Left kidney (tissue), 1 donor: ENCODE measurements at regions not wholly inside any gene's neighbourhood (a gene's known extent, or its start where the extent isn't known, plus 50 kb on each side); places are given as distances from the start of the nearest gene placed in this dataset.
"Not testable (repeated sequence)": the region's sequence is repeated elsewhere in the genome, so short reads cannot be mapped to it uniquely, and the experiment has no call there.

Source experiments
- DNase-seq: peaks from one replicate; pipeline ENCODE4 v3.0.0-alpha.2; 2013

GRCh38 chr10:108663587-108663986 is 1259.7 kb downstream of the XPNPEP1 start:
- no peak for DNase-seq

DNA sequence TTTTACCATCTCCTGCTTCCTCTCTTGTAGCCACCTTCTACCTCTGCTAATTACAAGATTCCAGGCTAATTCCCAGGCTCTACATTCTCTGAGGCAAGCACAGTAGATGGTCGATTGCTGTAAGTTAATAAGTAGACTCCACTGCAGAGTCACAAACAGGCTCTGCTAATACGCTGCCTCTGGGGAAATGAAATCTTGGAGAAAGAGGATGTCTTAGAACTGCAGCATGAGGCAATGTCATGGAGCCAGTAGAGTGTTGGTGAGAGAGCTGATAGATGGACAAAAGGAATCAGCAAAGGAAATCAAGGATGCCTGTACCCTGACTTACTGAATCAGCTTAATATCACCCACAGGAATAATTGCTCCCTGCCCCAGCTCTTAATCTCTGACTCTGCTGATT is 1260.3 kb downstream of the XPNPEP1 start:
- no peak for DNase-seq

- DNase-seq = no peak
Measured at GRCh38 chr10:108655057-108655456, 1268.3 kb downstream of the XPNPEP1 start.

GRCh38 chr10:108653531-108653930 is 1269.8 kb downstream of the XPNPEP1 start:
- no peak for DNase-seq

DNA sequence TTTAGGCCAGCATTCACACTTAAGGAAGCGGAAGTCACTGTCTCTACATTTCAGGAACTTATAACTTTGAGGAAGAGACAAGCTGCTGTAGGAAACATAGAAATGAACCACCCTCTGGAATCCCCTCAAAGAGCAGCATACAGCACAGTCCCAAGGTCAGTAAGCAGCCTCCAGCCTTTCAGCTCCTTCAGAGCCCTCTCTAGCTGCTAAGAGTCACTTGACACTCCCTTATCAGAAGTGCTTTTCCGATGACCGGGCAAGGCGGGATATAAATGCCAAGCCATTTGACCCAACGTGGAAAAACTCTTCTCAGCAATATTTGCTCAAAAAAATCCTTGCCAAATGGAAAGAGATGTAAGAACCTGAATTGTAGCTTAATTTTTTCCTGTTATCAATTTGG is 1284.3 kb downstream of the XPNPEP1 start:
- DNase-seq = no peak

DNA sequence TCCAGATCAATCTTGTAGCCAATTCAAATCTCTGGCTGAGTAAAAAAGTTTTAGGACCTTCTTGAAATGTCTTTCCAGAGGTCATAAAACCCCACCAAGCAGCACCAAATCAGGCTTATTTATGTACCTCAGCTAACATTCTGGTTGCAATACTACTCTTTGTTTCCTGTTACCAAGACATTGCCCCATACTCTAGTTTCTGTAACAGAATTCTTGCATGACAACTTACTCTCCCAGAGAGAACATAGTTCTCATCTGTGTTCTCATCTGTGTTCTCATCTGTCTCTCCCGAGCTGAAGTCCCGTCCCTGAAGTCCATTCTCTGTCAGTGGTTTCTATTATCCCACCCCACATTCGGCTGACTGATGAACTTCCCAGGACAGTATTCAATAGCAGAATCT is 1285.1 kb downstream of the XPNPEP1 start:
- no peak for DNase-seq

DNA sequence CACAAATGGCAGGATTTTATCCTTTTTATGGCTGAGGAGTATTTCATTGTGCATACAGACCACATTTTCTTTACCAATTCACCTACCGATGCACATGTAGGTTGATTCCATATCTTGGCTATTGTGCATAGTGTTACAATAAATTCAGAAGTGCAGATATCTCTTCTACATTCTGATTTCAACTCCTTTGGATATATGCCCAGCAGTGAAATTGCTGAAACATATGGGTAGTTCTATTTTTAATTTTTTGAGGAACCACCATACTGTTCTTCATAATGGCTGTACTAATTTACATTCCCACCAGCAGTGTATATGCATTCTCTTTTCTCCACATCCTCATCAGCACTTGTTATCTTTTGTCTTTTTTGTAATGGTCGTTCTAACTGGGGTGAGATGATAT is 1290.3 kb downstream of the XPNPEP1 start:
- no peak for DNase-seq

DNA sequence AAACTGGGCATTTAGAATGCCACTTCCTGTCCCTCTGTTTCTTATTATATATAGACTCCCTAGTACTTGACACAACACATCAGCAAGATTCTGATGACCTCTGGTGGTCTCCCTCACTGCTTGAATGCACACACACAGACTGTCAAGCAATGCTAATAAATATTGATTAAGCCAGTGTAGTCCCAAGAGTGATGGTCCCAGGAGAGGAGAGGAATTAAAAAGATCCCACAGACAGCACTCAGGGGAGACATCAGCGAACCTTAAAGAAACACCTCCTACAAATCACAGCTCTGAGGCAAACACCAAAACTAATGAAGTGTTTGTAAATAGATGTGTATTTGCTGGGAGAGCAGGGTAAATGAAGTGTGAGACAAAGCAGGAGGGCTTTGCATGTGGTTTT is 1291.2 kb downstream of the XPNPEP1 start:
- DNase-seq = no peak

- DNase-seq = no peak
Measured at GRCh38 chr10:108631332-108631731, 1292.0 kb downstream of the XPNPEP1 start.

DNA sequence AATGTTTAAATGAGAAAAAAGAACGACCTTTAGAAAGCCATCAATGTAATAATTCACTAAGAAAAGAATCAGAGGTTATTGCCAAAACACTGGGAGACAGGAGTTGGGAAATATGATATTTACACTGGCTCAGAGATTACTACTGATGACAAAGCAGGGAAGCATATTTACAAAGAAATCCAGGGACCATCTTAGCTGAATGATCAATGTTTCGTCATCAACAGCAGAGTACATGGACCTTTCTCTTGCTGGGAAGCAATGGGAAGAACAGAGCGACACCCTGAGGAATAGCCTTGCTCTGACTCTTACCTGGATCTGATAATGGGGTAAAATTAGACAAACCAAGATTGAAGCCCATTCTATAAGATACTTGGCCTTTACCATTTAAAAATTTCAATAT is 1293.5 kb downstream of the XPNPEP1 start:
- DNase-seq = no peak

GRCh38 chr10:108624052-108624451 is 1299.3 kb downstream of the XPNPEP1 start:
- no peak for DNase-seq

DNA sequence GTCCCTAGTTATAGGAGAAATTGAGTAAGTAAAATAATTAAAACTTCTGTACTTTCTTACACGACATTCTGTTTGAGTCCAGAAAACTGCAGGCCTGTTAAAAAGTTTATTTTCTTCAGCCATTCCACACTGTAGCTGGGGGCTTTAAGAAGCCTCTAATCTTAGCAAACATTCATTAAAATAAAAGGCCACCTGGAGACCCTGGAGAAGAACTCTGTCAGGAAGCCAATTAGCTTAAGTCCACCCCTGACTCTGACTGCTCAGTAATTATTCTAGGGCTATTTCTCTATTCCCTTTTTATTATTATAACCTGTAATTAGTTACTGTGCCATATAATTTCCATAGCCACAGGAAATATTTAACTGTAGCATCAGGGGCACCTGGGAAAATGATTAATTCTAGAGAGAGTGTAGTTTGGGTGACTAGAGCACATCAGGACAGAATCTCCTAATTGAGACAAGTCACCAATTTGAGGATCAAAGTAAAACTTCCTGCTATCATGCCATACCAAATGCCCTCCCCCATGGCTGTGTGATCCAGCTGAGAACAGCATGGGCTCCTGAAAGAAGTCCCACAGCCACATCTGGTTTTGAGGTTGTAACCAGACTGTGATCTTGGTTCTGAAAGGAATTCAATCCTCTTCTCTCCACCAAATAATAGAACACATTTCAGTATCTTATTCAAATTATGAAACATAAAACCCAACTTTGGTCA is 1302.3 kb downstream of the XPNPEP1 start:
- DNase-seq = no peak

DNA sequence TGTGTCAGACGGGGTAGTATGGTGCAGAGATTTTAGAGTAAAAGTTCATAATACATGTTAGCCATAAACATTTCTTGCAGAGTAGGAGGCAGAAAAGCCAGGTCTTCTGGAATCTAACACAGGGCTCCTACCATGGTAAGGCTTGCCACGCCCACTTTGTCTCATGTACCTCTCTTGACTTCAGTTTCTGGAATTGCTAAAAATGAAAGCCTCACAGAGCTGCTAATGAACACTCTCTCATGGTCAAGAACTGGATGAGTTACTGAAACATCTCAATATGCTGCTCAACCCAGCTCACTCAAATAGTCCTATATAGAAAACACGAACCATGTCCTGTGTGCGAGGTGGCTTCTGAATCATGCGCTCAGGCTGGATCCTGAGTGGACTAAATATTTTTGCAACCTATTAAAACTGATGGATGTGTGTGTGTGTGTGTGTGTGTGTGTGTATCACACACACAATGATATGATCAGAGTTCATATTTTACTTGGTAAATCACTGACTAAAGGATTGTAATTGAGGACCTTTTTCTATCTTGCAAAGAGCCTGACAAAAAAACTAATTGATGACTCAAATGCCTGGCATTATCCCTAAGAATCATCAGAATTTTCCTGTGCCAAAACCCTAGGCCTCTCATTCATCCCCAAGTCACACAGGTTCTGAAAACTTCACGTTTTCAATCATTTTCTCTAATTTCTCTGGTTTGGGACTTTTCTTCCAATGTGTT is 1306.6 kb downstream of the XPNPEP1 start:
- DNase-seq = no peak

DNA sequence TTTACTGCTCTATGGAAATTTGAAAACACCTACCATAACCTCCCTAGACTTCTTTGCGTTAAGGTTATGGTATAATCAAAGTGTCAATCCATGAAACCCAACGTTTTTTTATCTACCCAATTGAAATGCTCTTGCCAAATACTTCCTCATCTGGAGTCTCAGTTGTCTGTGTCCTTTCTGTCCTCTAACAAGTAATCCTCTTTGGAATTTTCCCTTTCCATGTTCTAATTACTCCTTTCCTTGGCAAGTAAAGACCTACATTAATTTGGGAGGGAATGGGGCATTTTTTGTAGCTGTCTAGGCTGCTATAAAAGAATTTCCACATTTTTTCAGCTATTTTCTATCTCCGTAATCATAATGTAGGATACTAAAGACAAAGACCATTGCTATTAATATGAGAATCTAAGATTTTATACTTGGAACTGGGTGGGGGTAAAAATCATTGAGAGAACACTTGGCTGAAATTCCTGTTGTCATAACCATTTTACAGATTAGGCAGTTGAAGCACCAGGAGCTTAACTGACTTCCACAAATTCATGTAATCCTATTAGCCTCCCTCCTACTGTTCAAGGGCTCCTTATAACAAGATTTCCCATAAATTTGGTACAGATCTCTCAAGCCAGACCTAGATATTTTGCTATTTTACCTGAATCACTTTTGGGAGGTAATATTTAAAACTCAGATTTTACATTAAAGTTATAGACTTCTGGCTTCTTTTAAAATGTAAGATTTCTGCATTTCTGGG is 1307.6 kb downstream of the XPNPEP1 start:
- DNase-seq = no peak

DNA sequence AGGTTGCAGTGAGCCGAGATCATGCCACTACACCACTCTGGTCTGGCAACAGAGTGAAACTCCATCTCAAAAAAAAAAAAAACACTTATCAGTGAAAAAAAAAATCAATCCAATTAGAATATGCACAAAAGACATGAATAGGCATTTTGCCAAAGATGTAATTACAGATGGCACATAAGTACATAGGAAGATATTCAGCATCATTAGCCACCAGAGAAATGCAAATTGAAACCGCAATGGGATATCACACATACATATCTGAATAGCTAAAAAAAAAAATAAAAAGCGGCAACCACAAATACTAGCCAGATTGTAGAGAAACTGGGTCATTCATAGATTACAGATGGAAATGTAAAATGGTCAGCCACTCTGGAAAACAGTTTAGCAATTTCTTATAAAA is 1310.8 kb downstream of the XPNPEP1 start:
- DNase-seq = no peak

- no peak for DNase-seq
Measured at GRCh38 chr10:108608860-108609259, 1314.5 kb downstream of the XPNPEP1 start.

DNA sequence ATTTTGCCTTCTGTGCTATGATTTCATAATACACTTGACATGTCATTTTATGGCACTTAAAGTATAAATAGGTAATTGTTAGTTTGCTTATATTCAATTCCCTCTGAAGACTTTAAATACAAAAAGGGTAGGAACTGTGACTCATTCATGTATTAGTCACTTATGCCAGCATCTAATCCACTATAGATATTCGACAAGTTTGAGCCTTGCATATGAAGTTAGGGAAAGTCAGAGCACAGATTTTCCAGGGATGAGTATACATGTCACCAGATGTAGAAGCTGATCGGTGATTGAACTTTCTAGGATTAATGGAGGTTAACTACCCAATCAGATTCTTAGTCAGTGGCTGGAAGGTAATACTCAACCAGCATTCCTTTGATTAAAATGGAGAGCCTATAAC is 1321.5 kb downstream of the XPNPEP1 start:
- no peak for DNase-seq

- DNase-seq = not testable (repeated sequence)
Measured at GRCh38 chr10:108600511-108600910, 1322.8 kb downstream of the XPNPEP1 start.

GRCh38 chr10:108599317-108599716 is 1324.0 kb downstream of the XPNPEP1 start:
- not testable (repeated sequence) for DNase-seq

- no peak for DNase-seq
Measured at GRCh38 chr10:108598831-108599230, 1324.5 kb downstream of the XPNPEP1 start.

- no peak for DNase-seq
Measured at GRCh38 chr10:108598320-108598695, 1325.0 kb downstream of the XPNPEP1 start.

DNA sequence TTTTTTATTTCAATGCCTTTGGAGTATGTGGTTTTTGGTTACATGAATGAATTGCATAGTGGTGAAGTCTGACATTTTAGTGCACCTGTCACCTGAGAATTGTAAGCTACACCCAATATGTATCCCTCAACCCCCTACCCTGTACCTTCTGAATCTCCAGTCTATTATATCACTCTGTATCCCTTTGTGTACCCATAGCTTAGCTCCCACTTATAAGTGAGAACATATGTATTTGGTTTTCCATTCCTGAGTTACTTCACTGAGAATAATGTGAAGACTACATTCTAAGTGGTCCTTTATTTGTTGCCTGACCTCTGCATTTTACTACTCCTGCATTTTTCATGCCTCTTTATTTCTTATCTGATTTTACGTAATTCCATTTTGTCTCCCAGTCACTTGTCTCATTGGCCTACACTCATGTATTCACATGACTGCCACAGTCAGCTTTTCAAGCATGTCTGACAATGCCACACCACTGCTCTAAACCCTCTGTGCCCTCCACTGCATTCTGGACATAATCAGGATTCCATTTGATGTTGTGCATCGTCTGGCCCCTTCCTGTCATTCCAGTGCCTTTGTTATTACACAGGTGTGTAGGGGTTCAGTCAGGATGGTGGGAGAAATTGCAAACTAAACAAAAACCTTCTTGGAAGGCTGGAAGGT is 1325.5 kb downstream of the XPNPEP1 start:
- no peak for DNase-seq

- no peak for DNase-seq
Measured at GRCh38 chr10:108597031-108597430, 1326.3 kb downstream of the XPNPEP1 start.
